GM18498 (cell line): ENCODE measurements at regions not wholly inside any gene's neighbourhood (a gene's known extent, or its start where the extent isn't known, plus 50 kb on each side); places are given as distances from the start of the nearest gene placed in this dataset.

ENCODE experiments used
- ATAC-seq: cut with Tn5 transposase; IDR thresholded peaks from one replicate; pipeline ENCODE4 v1.9.1; 2021; ENCODE audit warnings: mild to moderate bottlenecking, moderate library complexity; ENCODE audit not compliant: unreplicated experiment

DNA sequence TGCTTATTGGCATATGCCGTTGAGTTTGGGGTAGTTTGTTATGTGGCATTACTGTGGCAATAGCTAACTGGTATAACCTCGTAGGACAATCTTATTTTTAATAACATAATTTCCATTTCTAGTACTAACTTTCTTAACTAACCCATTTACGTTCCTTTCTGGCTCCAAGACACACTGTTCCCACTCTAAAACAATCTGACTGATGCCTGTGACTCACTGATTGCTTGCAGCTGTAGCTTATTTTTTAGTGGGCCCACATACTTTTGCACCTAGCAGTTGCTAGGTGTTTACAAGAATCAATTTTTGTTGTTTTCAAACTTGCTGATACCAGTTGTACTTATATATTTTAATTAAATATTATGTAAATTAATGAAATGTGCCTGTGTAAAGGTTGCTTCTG, 52.2 kb downstream of the FAT3 start:
- ATAC-seq = no peak

DNA sequence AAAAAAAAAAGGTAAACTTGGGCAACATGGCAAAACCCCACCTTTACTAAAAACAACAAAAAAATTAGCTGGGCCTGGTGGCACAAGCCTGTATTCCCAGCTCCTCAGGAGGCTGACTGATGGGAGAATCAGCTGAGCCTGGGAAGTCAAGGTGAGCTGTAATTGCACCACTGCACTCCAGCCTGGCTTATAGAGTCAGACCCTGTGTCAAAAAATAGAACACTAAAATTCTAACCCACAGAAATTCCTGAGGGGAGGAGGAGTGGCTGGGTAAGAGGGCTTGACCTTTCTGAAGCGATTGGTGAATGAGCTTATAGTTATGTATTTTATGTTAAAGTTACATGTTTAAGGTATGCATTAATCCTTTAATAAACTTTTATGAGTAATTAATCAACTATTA, 53.3 kb downstream of the FAT3 start:
- no peak for ATAC-seq

DNA sequence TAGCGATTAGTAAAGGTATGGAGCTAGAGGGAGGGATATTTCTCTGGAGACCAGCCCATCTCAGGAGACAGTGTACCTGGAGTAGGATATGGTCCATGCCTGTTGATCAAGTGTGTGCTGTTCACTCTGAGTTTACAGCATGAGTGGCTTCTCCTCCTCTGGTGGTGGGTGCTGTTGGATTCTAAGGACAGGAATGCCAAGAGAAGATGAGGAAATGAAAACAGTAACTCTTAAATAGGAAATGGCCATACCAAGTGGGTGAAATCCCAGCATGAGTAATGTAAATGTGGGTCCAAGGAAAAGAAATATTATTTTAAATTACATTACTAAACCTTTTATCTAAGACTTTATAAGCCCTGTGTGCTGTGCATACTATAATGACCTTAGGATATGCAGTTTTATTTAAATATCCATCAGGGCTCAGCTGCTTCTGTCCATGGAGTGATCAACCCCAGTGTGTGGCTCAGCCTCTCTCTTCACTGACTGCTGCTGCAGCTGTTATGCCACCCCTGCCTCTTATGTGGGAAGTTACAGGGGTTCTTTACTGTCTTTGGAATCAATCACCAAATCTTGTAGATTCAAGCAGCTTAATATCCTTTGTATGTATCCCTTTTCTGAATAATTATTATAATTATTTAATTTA, 54.3 kb downstream of the FAT3 start:
- ATAC-seq = no peak

DNA sequence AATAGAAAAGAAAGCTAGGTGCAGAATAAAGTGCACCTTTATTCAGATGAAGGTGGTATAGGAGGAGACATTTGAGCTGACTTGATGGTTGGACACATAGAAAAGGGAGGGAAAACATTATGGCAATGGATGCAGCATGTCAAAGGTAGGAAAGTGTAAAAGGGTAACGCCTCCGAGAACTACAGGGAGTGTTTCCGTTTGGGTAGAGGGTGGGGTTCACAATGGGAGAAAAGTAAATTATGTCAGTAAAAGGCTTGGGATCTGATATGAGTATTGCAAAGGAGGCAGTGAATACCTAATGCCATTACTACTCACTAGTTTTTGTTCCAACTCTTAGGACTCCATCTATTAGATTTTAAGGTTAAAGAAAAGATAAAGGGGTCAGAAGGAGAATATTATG, 59.5 kb downstream of the FAT3 start:
- no peak for ATAC-seq

DNA sequence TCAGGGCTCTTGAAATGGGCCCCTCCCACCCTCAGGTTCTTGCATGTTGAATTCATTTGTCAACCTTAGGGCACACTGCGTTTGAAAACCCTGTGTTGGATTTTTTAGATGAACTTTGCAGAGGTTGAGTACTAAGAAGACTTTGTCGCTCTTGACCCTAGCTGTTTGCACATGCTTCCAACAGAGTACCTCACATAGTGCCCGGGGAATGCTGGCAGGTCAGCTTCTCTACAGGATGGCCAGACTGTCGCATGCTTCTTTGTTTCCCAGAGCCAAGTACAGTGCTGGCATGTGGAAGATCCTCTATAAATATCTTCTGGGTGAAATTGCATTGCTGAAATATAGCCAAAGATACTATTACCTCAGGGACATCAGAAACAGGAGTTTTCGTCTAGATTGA, 59.9 kb downstream of the FAT3 start:
- no peak for ATAC-seq

DNA sequence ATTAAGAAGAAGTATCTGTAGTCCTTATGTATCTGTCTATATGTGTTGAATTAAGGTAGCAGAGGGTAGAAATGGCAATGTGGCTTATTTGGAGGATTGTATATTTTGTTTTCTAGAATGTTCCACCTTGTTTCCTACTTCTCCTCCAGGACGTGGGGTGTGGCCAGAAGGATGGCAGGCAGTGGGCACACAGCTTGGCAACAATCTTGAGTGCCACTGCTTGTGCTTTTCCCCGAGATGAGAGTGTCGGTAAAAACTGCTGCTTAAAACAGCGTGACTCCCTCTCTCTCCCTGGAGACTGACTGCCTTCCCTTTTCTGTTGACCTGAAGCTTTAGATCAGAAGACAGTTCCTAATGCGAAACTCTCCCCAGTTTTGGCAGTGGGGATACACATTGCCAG, 61.2 kb downstream of the FAT3 start:
- no peak for ATAC-seq

DNA sequence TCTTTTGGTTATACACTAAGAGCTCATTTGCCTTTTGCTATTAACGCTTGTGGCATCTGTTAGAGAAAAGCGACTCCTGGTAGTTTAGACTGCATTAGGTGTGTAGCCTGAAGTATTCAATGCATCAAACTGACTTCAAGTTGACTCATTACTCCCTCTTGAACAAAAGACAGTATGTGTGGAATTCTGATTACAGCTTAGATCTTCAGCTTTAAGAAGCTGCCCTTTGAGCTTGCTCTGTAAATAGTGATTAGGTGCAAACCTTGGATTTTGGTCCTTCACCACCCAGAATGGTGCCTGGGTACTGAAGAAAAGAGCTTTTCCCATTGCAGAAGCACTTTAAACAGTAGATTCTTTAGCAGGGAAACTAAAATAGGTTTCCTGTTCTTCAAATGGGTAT, 62.1 kb downstream of the FAT3 start:
- ATAC-seq = no peak

DNA sequence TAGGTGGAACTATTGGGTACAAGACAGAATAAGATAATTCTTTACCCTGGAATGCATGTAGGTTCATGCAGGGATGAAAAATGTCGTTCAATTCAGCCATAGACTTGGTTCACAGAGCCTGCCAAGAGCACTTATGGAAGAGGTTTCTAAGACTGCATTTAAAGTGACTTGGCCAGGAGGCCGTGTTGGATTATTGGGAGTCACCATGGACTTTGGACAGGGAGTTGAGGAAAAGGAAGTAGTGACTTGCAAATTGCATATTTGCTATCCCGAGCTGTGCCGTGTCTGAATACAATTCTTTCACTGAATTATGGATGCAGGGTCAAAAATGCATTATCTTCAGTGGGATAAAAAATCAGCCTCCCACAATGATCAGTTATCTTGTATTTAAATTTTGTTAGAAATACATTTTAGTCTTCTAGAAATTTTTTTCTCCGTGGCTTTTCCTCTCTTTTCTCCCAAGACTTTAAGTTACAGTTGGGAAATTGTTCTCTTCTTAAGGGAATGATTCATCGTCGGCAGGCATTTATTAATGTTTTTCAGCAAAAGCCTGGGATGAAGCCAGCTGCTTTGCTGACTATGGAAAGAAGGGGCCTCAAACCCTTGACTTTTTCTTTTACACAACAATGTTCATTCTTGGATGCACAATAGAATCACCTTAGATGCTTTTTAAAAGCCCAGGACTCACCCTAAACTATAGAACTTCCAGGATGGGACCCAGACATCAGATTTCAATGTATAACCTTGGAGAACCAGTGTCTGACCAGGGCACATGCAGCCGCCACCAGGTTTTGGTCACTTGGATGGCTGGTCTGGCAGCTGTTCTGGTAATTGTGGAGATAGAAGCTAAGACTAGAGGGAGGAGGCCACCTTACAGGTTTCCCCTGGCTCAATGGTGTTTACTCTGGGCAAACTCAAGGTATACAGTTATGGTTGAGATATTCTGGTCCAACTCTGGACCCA, 70.8 kb downstream of the FAT3 start:
- ATAC-seq = no peak

DNA sequence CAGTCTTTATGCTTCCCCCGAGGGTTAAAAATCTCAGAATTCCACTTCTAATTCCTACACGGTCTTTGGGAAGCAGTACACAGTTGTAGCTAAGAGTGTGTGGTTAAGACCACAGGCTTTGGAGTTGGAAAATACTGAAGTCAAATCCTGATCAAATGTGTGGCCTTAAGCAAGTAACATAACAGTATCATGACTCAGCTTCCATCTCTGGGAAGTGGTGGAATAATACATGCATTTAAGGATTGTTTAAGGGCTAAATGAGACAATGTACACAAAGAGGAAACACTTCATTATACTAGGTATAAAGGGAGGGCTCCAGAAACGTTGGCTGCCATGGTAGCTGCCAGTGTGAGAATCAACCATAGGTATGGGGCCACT, 71.5 kb downstream of the FAT3 start:
- ATAC-seq = no peak

DNA sequence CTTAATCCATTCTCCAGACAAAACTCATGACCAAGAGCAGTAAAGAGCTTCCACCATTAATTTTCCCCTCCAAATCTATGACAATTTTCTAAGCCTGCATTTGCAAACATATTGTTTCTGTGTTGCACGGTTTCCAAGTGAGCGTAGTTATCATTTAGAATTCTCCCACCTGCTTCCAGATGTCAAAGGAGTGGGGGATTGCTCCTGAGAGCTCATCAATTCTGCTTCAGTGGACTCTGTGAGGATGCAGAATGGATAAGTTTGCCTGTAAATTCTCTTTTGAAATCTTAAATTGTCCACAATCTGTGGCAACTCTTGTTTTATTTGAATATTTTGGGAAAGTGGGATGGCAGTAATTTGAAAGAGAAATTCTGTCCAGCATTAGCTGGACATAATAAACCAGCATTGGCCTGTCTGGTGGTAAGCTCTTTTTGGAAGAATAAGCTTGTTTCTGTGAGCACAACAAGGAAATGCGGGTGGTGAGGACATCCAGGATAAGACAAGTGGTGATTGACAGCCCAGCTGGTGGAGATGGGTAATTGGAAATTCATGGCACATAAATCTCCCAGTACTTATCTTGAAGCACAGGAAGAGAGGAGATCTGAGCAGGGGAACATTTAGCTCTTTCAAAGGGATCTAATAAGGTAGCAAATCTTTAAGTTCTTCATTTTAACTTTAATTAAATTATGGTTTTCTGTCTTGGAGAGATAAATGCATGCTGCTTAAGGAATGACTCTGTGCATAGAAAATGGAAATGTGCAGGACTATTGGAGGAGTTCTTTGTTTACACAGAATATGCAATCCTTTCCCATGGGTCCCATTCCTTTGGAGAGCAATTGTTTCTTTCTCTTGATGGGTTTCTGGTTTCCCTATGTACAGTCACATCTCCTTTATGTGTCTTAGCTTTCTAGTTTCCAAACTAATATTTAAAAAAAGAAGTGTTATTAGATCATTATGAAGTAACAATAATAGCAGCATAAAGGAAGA, 73.2 kb downstream of the FAT3 start:
- ATAC-seq = no peak

DNA sequence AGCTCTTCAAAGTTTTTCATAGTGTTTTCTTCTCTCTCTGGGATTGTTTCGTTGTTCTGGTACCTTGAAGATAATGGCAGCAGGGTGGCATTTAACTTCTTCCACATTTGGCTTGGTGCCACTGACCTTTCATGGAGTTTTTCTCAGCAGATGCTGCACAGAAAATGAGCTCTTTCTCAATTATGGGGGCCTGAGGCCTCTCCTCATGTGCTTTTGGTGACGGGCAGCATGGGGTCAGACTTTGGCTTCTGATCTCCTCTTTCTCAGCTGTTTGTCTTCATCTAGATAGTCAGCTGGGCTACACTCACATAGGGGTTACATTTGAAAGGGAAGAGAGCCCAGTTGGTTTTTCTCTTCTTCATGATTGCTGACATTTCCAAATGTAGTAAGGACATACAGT, 76.3 kb downstream of the FAT3 start:
- ATAC-seq = no peak

DNA sequence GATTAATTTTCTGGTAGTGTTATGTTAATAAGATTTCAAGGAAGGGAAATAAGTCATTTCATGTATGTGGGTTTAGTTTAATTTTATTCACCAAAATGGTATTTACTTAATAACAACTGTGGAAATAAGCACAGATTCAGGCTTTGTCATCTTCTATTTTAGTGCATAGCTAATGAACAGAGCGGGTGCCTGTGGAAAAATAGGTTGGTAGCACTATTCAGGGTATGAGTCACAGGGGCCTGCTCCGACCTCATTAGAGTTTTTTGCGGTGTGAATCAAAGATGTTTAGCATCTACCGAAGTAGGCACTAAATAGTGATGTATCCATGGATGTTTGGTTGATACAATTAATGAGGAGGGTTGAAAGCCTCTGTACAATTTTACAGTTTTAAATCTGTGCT, 78.2 kb downstream of the FAT3 start:
- no peak for ATAC-seq

DNA sequence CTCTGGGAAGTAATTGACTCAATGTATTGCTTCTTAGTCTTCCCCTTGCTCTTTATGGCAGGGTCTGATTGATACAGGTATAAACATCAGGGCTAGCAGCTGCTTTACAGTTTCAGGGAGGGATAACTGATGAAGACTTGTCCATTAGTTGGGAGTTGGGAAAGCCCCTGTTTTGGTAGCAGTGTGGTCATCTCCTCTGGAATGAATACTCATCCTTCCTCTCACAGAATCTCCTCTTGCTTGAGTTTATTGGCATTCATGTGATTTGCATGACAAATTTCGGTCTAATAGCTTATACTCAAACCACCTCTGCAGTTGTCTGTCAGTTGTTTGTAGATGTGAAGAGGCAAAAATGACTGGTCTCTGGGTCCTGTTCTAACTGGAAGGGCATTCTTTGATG, 79.7 kb downstream of the FAT3 start:
- no peak for ATAC-seq

DNA sequence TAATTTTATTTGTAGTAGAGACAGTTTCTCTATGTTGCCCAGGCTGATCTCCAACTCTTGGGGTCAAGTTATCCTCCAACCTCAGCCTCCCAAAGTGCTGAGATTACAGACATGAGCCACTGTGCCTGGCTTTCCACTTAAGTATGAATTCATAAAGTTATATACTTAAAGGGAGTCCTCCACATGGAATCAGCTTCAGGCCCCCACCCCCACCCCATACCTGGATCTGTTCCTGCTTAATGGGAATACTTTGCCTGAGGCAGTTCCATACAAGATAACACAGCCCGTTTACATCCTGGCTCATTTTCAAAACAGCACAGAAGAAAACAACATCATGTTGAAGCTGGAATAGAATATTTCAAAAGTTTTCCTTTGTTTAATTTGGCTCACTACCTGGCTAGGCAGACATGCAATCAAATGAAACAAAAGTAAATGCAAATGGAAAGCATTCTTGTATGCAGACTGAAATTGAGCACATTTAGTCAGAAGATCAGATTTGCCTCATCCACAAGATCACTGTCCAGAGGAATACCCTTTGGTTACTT, 82.4 kb downstream of the FAT3 start:
- ATAC-seq = no peak

DNA sequence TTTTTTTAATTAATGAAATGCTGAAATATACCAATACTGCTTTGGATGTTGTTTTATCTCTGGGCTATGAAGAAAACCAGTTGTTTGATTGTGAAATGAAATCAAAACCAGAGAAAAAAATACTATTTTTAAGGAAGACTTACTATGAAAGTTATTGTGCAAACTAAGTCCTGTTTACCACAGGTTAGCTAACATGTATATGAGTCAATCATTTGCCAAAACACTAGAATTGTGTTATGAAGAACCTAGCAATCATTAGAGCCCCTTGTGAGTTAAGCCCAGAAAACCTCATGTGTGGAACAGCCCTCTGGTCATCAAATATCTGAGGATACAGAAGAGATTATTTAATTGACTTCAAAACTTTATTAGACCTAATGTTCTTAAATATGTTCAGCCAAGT, 83.7 kb downstream of the FAT3 start:
- ATAC-seq = no peak

DNA sequence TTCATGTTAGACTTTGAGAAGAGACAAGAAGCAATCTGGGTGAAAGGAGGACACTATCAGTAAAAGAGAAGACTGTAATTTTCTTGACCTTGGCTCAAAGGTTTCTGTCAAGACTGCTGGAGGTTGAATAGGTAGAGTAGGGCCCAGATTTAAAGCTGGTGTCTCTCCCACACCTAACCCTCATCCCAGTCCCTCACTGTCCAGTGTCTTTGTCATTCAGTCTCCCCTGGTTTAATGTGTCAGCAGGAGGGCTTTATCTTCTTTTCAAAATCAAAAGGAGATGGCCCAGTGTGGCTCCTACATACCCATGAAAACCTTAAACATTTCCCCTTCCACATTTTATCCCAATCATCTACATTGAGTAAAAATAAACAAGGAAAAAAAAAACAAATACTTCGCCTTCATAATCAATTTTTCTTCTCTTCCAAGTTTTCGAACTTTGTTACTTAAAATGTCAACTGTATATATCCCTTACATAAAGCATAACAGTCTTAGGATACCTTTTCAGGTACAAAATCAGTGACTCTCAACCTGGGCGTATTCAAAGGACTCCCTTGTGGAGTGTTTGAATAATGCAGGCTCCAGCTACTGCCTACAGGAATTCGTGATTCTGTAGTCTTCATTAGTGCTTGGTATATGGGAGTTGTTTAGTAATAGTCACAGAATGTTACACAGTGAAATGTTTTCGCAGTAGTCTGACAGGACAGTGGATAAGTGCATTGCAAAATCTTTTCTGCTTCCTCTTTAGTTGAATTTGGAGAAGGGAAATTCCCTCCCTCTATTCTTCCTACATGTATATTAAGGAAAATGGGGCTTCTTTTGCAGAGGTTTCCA, 87.2 kb downstream of the FAT3 start:
- ATAC-seq = no peak

DNA sequence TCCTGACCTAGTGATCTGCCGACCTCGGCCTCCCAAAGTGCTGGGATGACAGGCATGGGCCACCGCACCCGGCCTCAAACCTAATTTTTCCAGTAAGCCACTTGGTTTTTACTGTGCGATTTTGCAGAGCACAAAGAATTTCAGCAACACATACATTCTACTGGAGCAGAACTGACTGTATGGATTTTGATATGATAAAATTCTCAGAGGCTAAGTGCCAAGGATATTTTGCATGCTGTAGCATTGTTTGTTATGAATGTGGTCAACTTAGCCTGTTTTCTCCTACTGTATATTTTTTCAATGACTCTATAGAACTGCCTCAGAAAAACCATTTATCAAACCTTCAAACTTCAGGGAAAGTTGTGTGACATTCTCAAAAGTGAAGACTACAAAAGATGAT, 89.2 kb downstream of the FAT3 start:
- no peak for ATAC-seq

DNA sequence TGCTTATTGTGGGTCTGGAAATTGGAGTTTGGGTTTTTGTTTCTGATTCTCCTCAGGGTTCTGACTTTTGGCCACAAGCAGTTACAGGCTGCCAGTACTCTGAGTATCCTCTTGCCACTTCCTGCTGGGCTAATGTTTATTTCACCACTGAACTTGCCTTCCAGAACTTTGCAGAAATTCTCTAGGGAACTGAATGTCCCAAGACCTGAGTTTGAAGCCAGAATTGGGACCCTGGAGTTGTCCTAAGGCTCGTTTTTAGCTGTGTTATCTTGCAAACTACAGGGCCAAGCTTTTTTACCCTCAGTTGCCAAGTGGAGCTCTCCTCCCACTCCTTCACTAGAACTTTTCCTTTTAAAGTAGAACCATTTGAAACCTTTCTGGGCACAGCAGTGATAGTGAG, 89.9 kb downstream of the FAT3 start:
- no peak for ATAC-seq

DNA sequence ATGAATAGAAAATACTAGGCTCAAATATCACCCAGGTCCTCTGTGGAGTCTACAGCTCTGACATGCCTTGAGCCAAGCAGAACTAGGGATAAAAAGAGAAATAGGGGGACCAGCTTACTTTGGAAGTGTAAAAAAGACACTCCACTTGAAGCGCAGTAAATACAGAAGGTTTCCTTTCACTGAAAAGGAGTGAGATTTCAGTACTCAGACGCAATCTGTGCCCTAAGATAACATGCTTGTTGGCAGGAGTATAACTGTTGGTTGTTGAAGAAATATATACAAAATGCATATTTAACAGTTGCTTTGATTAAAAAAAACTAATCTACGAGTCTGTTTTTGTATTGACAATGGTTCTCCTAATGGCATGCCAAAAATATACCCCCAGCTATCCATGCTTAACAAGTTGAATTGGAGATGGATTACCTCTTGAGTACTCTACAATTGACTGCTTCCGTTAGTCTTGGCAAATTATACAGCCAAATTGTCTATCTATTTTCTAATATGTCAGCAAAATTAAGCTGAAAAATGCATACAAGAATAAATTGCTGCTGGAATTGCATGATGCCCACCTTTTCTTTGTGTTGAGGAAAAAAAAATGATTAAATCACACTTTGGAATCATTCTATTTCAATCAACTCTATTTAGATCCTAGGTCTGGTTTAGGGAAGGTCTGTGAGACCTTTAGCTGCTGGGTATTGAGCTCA, 91.6 kb downstream of the FAT3 start:
- ATAC-seq = no peak

DNA sequence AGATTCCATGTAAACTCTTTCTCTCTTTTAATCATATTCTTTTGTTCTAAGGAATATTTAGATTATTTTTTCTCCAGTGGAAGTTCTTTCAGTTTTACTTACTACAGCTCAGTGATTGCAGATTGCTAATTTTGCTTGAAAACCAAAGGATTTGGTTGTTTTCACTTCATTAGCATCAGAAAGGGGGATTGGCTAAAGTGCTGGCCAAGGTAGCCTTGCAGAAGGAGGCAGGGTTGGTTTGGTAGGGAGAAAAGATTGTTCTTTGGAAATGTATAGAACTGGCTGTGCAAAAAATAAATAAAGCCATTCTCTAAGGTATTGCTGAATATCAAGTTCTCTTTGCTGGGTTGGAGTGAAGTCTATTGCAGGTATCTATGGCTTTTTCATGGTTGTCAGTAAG, 92.6 kb downstream of the FAT3 start:
- no peak for ATAC-seq
